ENCODE measurements at regions not wholly inside any gene's neighbourhood (a gene's known extent, or its start where the extent isn't known, plus 50 kb on each side); places are given as distances from the start of the nearest gene placed in this dataset.
"Not testable (repeated sequence)": the region's sequence is repeated elsewhere in the genome, so short reads cannot be mapped to it uniquely, and the experiment has no call there.

DNA sequence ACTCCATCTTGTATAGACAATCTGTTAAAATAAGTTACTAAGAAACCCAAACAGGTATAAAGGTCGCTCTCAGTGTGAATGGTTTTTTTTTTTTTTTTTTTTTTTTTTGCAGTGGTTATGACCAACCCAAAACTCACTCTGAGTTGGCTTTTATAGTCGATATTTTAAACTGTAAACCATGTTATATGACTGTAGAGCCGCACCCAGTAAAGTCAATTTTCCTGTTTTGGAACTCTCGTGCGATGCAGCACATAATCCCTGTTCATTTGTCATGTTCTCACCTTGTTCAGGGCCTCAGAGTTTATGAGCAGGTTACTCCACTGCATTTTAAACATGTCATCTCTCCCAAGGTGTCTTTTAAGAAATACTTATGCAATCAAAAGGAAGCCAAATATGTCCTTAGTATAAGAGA lies 112.5 kb downstream of the KLF5 start:
- no peak for DNase-seq

DNA sequence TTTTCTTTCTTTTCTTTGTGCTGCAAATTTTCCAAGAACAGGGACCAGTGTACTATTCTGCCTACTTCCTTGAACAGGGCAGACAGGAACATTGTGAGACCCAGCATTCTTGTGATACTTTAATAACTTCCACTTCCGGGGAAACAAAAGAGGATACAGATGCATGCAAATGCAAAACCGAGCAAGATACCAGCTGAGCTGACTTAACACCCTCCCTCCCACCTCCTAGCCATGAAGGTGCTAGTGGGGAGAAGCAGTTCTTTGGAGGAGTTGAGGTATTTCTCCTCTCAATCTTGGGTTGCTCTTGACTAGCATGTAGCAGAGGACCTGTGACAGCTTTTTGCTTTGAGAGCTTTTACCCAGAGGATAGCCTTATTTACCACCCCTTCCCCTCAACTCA lies 111.2 kb downstream of the KLF5 start:
- DNase-seq: no peak

DNA sequence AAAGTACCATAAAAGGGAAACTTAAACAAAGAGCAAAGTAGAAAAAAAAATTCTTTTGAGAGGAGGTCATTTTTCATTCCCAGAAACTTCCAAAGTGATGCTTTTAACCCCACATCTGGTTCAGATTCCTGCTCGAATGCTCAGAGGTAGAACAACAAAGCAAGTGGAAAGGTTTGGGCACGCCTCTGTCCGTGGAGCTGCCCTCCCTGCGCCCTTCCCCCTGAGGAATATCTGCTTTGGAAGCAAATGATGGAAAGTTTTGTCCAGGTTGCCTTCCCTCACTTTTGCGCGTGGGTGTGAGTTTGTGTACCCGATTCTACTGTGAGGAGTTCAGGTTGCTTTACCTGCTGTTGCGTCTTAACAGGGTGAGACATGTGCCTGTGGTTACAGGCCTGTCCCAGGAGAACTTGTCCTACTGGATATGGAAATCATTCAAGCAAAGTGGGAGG lies 110.2 kb downstream of the KLF5 start:
- DNase-seq: no peak

DNA sequence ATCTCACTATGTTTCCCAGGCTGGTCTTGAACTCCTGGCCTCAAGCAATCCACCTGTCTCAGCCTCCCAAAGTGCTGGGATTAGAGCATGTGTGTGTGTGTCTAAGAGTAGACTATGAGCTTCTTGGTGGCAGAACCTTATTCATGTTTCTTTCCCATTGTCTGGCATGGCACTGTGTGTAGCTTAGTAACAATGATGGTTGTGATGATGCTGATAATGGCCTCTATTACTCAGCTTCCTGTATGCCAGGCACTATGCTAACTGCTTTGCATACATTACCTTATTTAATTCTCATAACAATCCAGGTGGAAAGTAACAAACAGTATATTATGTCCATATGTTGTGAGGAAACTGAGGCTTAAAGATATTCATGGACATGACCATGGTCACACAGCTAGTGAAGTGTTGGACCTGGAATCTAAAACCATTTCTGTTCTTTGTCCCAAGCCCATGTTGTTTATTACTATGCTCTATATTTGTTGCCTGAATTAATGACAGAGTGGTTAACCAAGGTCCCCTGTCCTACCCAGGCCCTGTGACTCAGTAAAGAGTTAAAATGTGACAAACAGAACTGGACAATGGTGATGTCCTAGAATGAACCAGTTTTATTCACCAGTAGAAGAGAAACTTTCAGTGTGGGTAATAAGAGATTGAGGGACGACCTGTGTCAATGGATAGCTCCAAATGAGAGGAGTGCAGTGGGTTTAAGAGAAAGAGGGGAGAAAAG lies 109.6 kb downstream of the KLF5 start:
- DNase-seq: no peak

DNA sequence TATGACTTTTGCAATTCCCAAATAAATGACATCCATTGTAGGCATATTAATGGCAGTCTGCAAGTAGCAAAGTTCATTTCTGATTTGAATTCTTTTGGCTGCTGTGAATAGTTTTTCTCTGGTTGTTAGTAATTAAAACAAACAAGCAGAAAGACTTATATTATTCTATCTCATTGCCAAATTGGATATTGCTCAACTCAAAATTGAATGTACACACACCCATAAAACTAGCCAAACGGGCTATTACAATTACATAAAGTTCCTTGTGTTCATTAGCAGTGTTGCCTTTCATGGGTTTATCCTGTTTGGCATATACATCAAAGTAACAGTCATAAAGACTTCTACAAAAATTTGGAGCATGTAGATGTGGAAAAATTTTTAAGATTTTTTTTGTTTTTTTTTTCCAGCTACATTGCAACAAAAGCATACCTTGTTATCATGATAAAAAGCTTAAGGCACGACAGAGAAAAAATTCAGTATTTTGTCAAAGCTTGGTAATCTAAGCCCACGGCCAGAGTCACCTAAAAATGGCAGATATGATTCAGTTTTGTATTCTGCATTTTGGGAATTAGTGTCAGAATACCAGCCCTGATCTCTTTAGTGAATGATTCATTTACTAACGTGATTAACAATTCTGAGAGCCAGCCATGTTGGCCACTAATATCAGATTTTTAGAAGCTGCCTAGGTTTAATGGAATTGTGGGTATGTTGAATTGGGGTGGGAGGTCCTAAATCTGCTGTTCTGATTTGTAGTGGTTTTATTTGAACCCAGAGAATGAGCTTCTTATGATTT lies 108.4 kb downstream of the KLF5 start:
- no peak for DNase-seq

DNA sequence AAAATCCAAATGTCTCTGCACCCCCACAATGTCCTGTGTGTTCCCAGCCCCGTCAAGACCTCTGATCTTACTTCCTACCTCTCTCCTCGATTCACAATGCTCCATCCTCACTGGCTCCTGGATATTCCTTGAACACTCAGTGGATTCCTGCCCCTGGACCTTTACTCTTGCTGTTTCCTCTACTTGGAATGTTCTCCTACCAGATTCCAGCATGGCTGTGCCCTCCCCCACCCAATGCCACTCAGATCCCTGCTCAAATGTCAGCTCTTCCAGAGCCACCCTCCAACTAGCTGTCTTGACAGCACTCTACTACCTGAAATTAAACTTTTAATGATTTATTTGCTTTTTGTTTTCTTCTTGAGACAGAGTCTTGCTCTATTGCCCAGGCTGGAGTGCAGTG lies 107.4 kb downstream of the KLF5 start:
- DNase-seq: no peak

DNA sequence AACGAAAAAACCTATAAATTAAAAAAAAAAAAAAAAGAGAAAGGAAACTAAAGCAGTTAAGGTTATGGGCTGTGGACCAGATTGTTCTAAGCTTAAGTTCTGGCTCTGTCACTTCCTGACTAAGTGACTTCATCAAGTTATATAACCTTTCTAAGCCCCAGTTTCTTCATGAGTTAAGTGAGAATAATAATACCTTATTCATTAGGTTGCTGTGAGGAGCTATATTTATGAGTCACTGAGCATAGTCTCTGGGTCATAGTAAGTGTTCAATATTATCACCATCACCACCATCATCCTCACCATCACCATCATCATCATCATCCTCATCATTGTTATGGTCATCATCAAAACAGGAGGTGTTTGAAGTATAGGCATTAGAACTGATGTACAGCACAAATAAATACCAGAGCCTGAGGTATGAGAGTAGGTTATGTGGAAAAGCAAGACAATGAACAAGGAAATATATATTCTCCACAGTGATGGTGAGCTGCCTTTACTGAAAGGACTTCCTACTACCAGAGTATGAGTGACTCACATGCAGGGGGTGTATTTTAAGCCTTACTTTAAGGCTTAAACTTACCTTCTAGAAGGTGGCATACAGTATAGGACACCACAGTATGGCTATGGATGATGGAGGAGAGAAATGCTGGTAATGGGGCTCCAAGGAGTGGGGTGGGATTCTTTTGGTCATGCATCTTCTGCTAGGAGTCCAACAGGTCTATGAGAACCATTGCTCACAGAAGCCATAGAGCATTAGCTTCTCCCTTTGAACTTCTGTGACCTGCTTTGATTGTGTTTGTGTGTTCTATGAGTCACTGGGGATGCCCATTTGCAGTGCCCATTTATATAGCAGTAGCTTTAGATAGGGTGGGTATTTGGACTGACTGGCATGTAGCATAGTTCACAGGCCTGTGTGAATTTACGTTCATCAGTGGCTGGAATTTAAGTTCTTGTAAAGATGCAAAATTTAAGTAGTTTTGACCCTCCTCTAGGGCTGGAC lies 104.4 kb downstream of the KLF5 start:
- no peak for DNase-seq

DNA sequence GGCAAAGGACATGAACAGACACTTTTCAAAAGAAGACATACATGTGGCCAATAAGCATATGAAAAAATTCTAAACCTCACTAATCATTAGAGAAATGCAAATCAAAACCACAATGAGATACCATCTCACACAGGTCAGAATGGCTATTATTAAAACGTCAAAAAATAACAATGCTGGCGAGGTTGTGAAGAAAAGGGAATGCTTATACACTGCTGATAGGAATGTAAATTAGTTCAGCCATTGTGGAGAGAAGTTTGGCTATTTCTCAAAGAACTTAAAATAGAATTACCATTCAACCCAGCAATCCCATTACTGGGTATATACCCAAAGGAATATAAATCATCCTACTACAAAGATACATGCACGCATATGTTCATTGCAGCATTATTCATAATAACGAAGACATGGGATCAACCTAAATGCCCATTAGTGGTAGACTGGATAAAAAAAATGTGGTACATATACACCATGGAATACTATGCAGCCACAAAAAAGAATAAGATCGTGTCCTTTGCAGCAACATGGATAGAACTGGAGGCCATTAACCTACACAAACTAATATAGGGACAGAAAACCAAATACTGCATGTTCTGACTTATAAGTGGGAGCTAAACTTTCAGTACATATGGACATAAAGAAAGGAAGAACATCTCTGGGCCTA lies 101.7 kb downstream of the KLF5 start:
- DNase-seq: not testable (repeated sequence)

DNA sequence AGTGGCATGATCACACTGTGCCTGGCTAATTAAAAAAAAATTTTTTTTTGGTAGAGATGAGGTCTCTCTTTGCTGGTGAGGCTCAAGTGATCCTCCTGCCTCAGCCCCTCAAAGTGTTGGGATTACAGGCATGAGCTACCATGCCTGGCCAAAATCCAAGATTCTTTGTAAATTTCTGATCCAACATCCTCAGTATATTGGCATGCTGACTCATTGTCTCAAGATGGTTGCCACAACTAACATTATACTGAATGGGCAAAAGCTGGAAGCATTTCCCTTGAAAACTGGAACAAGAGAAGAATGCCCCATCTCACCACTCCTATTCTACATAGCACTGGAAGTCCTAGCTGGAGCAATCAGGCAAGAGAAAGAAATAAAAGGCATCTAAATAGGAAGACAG lies 100.0 kb downstream of the KLF5 start:
- no peak for DNase-seq

DNA sequence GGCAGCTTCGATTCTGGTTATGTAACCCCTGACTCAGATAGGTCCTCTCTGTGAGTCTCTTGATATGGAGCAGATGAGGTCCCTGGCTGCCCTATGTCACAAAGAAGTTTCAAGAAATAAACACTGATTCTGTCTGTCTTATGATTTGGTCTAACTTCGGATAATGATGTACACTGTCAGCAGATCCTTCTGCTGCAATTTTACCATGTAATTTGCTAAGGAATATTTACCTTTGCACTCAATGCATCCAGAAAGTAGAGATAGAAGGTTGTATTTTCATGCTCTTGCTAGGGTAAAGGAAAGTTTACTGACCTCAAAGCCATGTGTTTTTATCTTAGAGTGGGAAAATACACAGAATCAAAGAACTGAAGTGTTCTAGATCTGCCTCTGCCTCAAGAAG lies 98.2 kb downstream of the KLF5 start:
- no peak for DNase-seq

DNA sequence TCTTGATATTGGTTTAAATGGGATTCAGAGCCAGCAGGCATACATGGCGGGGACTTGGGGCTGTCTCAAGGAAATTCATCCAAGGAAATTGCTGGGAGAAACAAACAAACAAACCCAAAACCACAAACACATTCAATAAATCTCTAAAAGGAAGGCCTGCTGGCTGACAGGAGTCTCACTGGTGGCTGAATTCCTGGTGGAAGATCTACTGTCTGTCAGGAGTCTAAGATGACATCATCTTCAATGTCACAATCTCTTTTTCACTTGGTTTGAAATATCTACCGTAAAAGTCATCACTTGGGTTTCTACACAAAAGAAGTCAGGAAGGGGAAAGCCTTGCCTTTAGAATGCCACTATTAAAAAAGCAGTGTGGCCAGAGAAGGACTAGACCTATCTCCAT lies 87.9 kb downstream of the KLF5 start:
- no peak for DNase-seq

DNA sequence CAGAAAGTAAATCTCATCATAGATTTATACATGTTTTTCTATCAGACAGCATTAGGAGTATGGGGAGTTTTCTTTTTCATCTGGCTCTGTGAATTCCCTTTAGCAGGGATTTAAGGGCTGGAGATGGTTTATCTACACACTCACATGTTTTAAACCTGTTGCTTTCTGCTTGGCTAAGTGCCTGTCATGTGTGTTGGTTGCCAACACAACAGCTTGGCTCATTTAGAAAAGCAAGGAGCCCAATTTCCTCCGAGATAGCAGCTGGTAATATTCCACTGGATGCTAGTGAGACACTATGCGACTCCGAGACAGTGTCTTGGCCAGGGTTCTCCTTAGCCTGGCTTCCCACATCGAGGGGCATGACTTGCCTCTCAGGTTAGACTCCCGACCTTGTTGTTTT lies 83.3 kb downstream of the KLF5 start:
- DNase-seq: no peak

DNA sequence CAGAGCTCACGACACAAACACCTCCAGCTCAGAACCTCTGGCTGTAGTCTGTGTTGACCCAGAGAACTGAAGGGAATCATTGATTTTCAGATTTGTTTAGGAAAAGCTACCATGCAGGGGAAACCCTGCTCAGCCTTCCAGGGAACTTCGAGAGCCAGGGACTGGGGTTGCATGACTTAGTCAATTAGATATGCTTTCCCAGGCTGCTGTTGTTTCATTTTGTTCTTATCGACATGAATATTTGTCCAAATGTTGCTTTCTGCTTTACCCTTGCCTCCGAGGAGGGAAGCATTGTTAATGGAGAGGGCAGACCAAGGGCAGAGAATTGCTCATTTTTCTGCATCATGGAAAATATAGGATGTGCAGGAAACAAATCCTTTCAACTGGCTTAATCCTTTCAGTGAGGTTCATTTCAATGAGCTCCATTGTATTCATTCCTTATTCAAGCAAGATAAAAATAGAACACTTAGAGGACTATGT lies 82.5 kb downstream of the KLF5 start:
- DNase-seq: no peak

DNA sequence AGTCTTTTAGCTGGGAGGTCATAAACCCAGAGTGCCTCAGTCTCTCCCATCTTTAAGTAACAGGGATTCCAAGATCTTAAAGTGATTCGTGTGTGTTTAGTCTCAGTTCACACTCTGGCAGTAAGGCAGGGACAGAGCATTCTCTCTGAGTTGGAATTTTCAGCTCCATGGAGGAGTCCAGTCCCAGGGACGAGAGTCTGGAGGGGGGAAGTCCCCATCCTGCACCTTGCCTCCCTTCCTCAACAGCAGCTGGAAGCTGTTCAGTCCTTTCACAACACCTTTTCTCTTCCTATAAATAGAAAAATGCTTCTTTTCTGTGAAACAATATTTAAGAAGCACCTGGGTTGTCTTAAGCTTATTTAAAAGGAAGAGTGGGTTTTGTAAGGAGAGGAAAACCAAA lies 82.0 kb downstream of the KLF5 start:
- DNase-seq: no peak

DNA sequence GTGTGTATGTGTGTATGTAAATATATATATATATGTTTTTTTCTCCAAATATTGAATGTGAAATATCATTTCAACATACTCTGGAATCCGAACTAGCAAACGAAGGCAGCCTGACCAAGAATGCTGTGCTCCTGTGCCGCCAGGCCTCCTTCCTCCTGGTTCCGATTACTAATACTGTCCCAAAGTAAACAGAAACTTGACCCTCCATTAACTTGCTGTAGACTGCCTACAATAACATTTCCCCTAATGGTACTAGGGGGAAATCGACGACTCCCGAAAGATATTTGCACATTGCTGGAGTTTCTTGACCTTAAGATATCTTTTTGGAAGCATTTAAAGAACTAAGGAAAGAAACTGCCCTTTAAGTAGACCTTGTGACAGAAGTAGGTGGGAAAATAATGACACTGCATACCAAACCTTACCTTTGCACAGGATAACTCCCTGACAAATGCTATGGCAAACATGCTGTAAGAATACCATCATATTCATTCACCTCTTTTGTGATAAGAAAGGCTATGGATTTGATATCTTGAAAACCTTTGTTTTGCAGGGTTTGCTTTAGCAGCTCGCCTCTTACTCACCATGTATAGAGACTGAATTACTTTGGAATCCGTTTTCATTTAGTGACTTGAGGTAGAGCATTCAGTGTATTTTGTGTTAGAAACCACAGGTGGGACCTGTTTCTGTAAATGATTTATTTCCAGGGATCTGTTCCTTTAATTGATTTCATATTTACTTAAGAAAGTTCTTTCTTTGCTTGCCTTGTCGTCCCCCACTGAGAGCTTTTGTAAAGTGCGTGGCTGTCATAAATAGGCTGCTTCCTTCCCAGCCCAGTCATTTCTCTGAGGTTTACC lies 80.1 kb downstream of the KLF5 start:
- DNase-seq: no peak

DNA sequence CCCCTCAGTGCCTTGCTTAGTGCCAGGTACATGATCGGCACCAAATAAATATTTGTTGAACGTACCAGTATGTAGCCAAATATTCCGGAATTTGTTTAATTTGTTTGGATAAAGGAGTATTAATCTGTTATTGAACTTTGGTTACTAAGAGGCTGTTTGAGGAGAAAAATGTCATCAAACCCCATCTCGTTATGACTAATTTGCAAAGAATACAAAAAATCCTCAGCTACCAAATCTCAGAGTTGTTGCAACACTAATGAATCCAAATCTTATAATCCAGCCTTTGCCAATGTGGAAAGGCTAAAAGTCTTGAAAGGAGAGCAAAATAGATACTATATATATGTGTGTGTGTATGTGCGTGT lies 79.5 kb downstream of the KLF5 start:
- no peak for DNase-seq

DNA sequence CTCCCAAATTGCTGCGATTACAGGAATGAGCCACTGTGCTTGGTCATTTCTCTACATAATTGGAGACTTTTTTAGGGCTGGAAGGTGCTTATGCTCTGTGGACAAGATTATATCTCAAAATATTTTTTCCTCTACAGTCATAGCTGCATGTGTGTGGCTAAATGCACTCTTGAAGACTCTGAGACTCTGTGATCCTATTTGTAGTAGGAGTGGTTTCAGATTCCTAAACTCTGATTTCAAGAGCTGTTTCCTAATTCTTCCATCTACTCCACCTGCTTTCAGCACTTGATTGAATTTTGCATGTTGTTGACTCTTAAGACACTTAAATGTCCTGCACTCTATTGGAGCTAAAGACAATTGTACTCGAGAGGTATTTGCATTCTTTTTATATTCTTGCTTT lies 78.0 kb downstream of the KLF5 start:
- no peak for DNase-seq

DNA sequence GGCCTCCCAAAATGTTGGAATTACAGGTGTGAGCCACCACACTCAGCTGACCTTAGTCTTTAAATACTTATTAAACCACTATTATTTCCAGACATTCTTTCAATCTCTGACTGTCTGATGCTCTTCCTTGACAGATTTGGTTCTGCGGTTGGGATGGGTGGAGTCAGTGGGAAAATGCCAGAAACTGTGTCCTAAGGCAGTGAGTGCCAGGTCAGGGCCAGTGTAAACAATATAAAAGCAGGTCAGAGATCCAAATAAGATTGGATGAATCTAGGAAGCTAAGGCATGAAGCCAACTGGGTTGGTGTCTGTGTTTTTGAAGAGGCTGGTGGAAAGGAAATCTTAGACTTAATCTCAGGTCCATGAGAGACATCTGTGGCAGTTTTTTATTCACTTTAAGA lies 74.7 kb downstream of the KLF5 start:
- DNase-seq: no peak

DNA sequence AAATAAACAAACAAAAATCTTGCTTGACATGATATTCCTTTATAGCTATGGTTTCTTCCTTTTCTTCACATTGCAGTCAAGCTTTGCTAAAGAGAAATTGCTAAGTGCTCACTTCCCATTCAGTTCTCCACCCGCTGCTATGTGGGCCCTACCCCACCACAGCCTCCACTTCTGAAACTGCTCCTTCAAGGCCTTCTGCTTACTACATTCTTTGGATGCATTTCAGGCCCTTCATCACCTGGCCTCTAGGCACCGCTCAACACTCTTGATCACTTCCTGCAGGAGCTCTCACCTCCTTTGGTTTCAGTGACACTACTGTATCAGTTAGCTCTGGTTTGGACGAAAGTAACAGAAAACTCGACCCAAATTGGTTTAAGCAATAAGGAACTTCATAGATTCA lies 72.4 kb downstream of the KLF5 start:
- no peak for DNase-seq

DNA sequence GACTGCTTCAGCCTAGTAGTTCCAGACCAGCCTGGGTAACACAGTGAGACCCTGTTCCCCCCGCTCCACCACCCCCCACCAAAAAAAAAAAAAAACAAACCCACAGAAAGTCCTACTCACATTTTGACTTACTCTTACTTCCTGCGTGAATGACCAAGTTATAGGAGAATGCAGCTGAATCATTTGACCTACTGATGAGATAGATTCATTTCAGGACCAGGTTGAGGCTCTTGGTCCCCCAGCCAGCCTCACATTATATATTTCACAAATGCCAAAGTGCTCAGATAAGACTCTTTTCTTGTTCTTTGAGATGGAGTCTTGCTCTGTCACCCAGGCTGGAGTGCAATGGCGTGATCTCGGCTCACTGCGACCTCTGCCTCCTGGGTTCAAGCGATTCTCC lies 70.2 kb downstream of the KLF5 start:
- DNase-seq: no peak

Data from SW 1271 (cell line).